ENCODE measurements at regions not wholly inside any gene's neighbourhood (a gene's known extent, or its start where the extent isn't known, plus 50 kb on each side); places are given as distances from the start of the nearest gene placed in this dataset.

GRCh38 chr3:151962352-151962751, 88.9 kb downstream of the SUCNR1 start:
- Histone ChIP-seq H3K4me1 (ENCODE audit: control insufficient read depth, insufficient read depth, low read depth, low read length) (no peaks in the 10 kb centered on the region), H3K36me3 (ENCODE audit: control insufficient read depth in 1 of 2, insufficient read depth in 2 of 2, low read depth in 1 of 2, low read length in 2 of 2) (no peaks in the 10 kb centered on the region), H3K14ac (ENCODE audit: low read length in 2 of 2) (no peak overlapping the region), H4K8ac (ENCODE audit: low read length) (no peak overlapping the region), H2AK5ac (ENCODE audit: low read length, severe bottlenecking) (no peak overlapping the region), H2BK5ac (ENCODE audit: low read depth, low read length, poor library complexity, severe bottlenecking) (no peak overlapping the region), H2AFZ (ENCODE audit: low read depth, low read length) (no peak overlapping the region), H2BK15ac (ENCODE audit: low read depth, poor library complexity, severe bottlenecking) (no peak overlapping the region), H3K27me3 (ENCODE audit: control insufficient read depth in 1 of 2, insufficient read depth in 1 of 2, low read length in 2 of 2) (no peaks in the 10 kb centered on the region), H3K4me3 (ENCODE audit: insufficient read depth in 1 of 2, low read depth in 1 of 2, low read length in 2 of 2) (no peak overlapping the region), H3K23ac (ENCODE audit: low read length in 2 of 2) (no peak overlapping the region), H3K79me1 (replicated peaks; ENCODE audit: low read length, poor library complexity, severe bottlenecking) (no peaks in the 10 kb centered on the region), H3K9me3 (ENCODE audit: control insufficient read depth, low read length) (peaks cover 6% of the 10 kb centered on the region), H2BK12ac (ENCODE audit: low read length in 2 of 2) (no peak overlapping the region), H3K4me2 (ENCODE audit: low read length, poor library complexity, severe bottlenecking) (no peak overlapping the region), H3K4ac (ENCODE audit: low read depth in 1 of 2, low read length in 2 of 2) (no peak overlapping the region), H2BK120ac (ENCODE audit: low read depth, low read length) (no peak overlapping the region), H3K9ac (ENCODE audit: low read length) (no peak overlapping the region), H4K91ac (ENCODE audit: low read length) (no peak overlapping the region), H3K18ac (ENCODE audit: low read depth in 1 of 2, low read length in 2 of 2) (no peak overlapping the region), H3K27ac (ENCODE audit: low read length, poor library complexity, severe bottlenecking) (no peak overlapping the region)
- WGBS = no CpG with 5 or more reads among the region's 1 CpG
- DNase-seq = no peak

- Histone ChIP-seq H2BK12ac (ENCODE audit: low read length in 2 of 2) (no peak overlapping the region), H3K36me3 (ENCODE audit: control insufficient read depth in 1 of 2, insufficient read depth in 2 of 2, low read depth in 1 of 2, low read length in 2 of 2) (no peaks in the 10 kb centered on the region), H2BK15ac (ENCODE audit: low read depth, poor library complexity, severe bottlenecking) (no peak overlapping the region), H3K9ac (ENCODE audit: low read length) (no peak overlapping the region), H2BK5ac (ENCODE audit: low read depth, low read length, poor library complexity, severe bottlenecking) (no peak overlapping the region), H3K4me1 (ENCODE audit: control insufficient read depth, insufficient read depth, low read depth, low read length) (no peaks in the 10 kb centered on the region), H3K14ac (ENCODE audit: low read length in 2 of 2) (no peak overlapping the region), H4K8ac (ENCODE audit: low read length) (no peak overlapping the region), H3K18ac (ENCODE audit: low read depth in 1 of 2, low read length in 2 of 2) (no peak overlapping the region), H3K4me2 (ENCODE audit: low read length, poor library complexity, severe bottlenecking) (no peak overlapping the region), H3K9me3 (ENCODE audit: control insufficient read depth, low read length) (peaks cover 6% of the 10 kb centered on the region), H3K79me1 (replicated peaks; ENCODE audit: low read length, poor library complexity, severe bottlenecking) (no peaks in the 10 kb centered on the region), H2BK120ac (ENCODE audit: low read depth, low read length) (no peak overlapping the region), H2AK5ac (ENCODE audit: low read length, severe bottlenecking) (no peak overlapping the region), H3K27me3 (ENCODE audit: control insufficient read depth in 1 of 2, insufficient read depth in 1 of 2, low read length in 2 of 2) (no peaks in the 10 kb centered on the region), H4K91ac (ENCODE audit: low read length) (no peak overlapping the region), H3K4ac (ENCODE audit: low read depth in 1 of 2, low read length in 2 of 2) (no peak overlapping the region), H3K23ac (ENCODE audit: low read length in 2 of 2) (no peak overlapping the region), H2AFZ (ENCODE audit: low read depth, low read length) (no peak overlapping the region), H3K4me3 (ENCODE audit: insufficient read depth in 1 of 2, low read depth in 1 of 2, low read length in 2 of 2) (no peak overlapping the region), H3K27ac (ENCODE audit: low read length, poor library complexity, severe bottlenecking) (no peak overlapping the region)
- DNase-seq = no peak
These were observed 89.5 kb downstream of the SUCNR1 start for GRCh38 chr3:151962912-151963311.

GRCh38 chr3:151964743-151965142, 91.3 kb downstream of the SUCNR1 start:
- Histone ChIP-seq H3K27ac (ENCODE audit: low read length, poor library complexity, severe bottlenecking) (no peak overlapping the region), H2BK12ac (ENCODE audit: low read length in 2 of 2) (no peak overlapping the region), H2AK5ac (ENCODE audit: low read length, severe bottlenecking) (no peak overlapping the region), H4K8ac (ENCODE audit: low read length) (peak overlapping the region; percentile 31), H2BK5ac (ENCODE audit: low read depth, low read length, poor library complexity, severe bottlenecking) (no peak overlapping the region), H3K4ac (ENCODE audit: low read depth in 1 of 2, low read length in 2 of 2) (no peak overlapping the region), H3K36me3 (ENCODE audit: control insufficient read depth in 1 of 2, insufficient read depth in 2 of 2, low read depth in 1 of 2, low read length in 2 of 2) (no peaks in the 10 kb centered on the region), H3K9ac (ENCODE audit: low read length) (no peak overlapping the region), H2BK120ac (ENCODE audit: low read depth, low read length) (no peak overlapping the region), H3K18ac (ENCODE audit: low read depth in 1 of 2, low read length in 2 of 2) (no peak overlapping the region), H3K14ac (ENCODE audit: low read length in 2 of 2) (no peak overlapping the region), H4K91ac (ENCODE audit: low read length) (no peak overlapping the region), H3K27me3 (ENCODE audit: control insufficient read depth in 1 of 2, insufficient read depth in 1 of 2, low read length in 2 of 2) (no peaks in the 10 kb centered on the region), H2AFZ (ENCODE audit: low read depth, low read length) (no peak overlapping the region), H3K4me3 (ENCODE audit: insufficient read depth in 1 of 2, low read depth in 1 of 2, low read length in 2 of 2) (no peak overlapping the region), H3K23ac (ENCODE audit: low read length in 2 of 2) (no peak overlapping the region), H3K4me2 (ENCODE audit: low read length, poor library complexity, severe bottlenecking) (no peak overlapping the region), H3K79me1 (replicated peaks; ENCODE audit: low read length, poor library complexity, severe bottlenecking) (no peaks in the 10 kb centered on the region), H2BK15ac (ENCODE audit: low read depth, poor library complexity, severe bottlenecking) (no peak overlapping the region), H3K9me3 (ENCODE audit: control insufficient read depth, low read length) (peaks cover 6% of the 10 kb centered on the region), H3K4me1 (ENCODE audit: control insufficient read depth, insufficient read depth, low read depth, low read length) (no peaks in the 10 kb centered on the region)
- DNase-seq = peak; percentile 5
- 96% methylated on average over 1 of the region's 1 CpG for WGBS

GRCh38 chr3:151969026-151969642, 95.7 kb downstream of the SUCNR1 start:
- 93% methylated on average over 1 of the region's 2 CpGs for WGBS
- H3K4me2 ChIP-seq (ENCODE audit: low read length, poor library complexity, severe bottlenecking) = no peak overlapping the region

More at GRCh38 chr3:151969026-151969642, 95.7 kb downstream of the SUCNR1 start:
- no peak overlapping the region for H3K27ac ChIP-seq (ENCODE audit: low read length, poor library complexity, severe bottlenecking)
- no peak overlapping the region for H4K8ac ChIP-seq (ENCODE audit: low read length)
- H3K9me3 ChIP-seq (ENCODE audit: control insufficient read depth, low read length) = peaks cover 6% of the 10 kb centered on the region
- no peak overlapping the region for H3K4me3 ChIP-seq (ENCODE audit: insufficient read depth in 1 of 2, low read depth in 1 of 2, low read length in 2 of 2)
- H3K27me3 ChIP-seq (ENCODE audit: control insufficient read depth in 1 of 2, insufficient read depth in 1 of 2, low read length in 2 of 2) = no peaks in the 10 kb centered on the region
- no peak overlapping the region for H3K4ac ChIP-seq (ENCODE audit: low read depth in 1 of 2, low read length in 2 of 2)
- H2AK5ac ChIP-seq (ENCODE audit: low read length, severe bottlenecking) = no peak overlapping the region
- DNase-seq = peak; percentile 25
- no peak overlapping the region for H2BK5ac ChIP-seq (ENCODE audit: low read depth, low read length, poor library complexity, severe bottlenecking)
- no peak overlapping the region for H2AFZ ChIP-seq (ENCODE audit: low read depth, low read length)
- no peaks in the 10 kb centered on the region for H3K36me3 ChIP-seq (ENCODE audit: control insufficient read depth in 1 of 2, insufficient read depth in 2 of 2, low read depth in 1 of 2, low read length in 2 of 2)
- no peak overlapping the region for H2BK12ac ChIP-seq (ENCODE audit: low read length in 2 of 2)
- no peak overlapping the region for H3K23ac ChIP-seq (ENCODE audit: low read length in 2 of 2)
- H3K9ac ChIP-seq (ENCODE audit: low read length) = no peak overlapping the region
- no peak overlapping the region for H3K18ac ChIP-seq (ENCODE audit: low read depth in 1 of 2, low read length in 2 of 2)
- H4K91ac ChIP-seq (ENCODE audit: low read length) = no peak overlapping the region
- H2BK15ac ChIP-seq (ENCODE audit: low read depth, poor library complexity, severe bottlenecking) = no peak overlapping the region
- no peaks in the 10 kb centered on the region for H3K4me1 ChIP-seq (ENCODE audit: control insufficient read depth, insufficient read depth, low read depth, low read length)
- no peak overlapping the region for H2BK120ac ChIP-seq (ENCODE audit: low read depth, low read length)
- H3K14ac ChIP-seq (ENCODE audit: low read length in 2 of 2) = no peak overlapping the region
- no peaks in the 10 kb centered on the region for H3K79me1 ChIP-seq (replicated peaks; ENCODE audit: low read length, poor library complexity, severe bottlenecking)
